Ishikawa (cell line): ENCODE measurements at regions not wholly inside any gene's neighbourhood (a gene's known extent, or its start where the extent isn't known, plus 50 kb on each side); places are given as distances from the start of the nearest gene placed in this dataset.

Source experiments
- CEBPB ChIP-seq: IDR thresholded peaks from 2 replicates; pipeline ENCODE4 v1.6.1; 2012
- CREB1 ChIP-seq: IDR thresholded peaks from 2 replicates; pipeline ENCODE4 v1.6.1; 2012; ENCODE audit warnings: low read depth
- EGR1 ChIP-seq: IDR thresholded peaks from 2 replicates; pipeline ENCODE4 v1.6.1; 2012
- EP300 ChIP-seq: IDR thresholded peaks from 2 replicates; pipeline ENCODE4 v1.6.1; 2012; ENCODE audit warnings: borderline replicate concordance
- FOXM1 ChIP-seq: IDR thresholded peaks from 2 replicates; pipeline ENCODE4 v1.6.1; 2012; ENCODE audit warnings: low read depth, borderline replicate concordance
- NFIC ChIP-seq: IDR thresholded peaks from 2 replicates; pipeline ENCODE4 v1.6.1; 2012
- RAD21 ChIP-seq: IDR thresholded peaks from 2 replicates; pipeline ENCODE4 v1.6.1; 2012; ENCODE audit warnings: low read depth
- TAF1 ChIP-seq: IDR thresholded peaks from 2 replicates; pipeline ENCODE4 v1.6.1; 2012; ENCODE audit warnings: low read depth, mild to moderate bottlenecking
- TCF12 ChIP-seq: IDR thresholded peaks from 2 replicates; pipeline ENCODE4 v1.6.1; 2012; ENCODE audit warnings: low read depth
- TEAD4 ChIP-seq: IDR thresholded peaks from 2 replicates; pipeline ENCODE4 v1.6.1; 2012
- YY1 ChIP-seq: IDR thresholded peaks from 2 replicates; pipeline ENCODE4 v1.6.1; 2012; ENCODE audit warnings: low read depth
- ZBTB7A ChIP-seq: IDR thresholded peaks from 2 replicates; pipeline ENCODE4 v1.6.1; 2012; ENCODE audit warnings: low read depth
- TF ChIP-seq, protein P1 (sequence below): IDR thresholded peaks from 2 replicates; pipeline ENCODE4 v1.6.1; 2012
- TF ChIP-seq, protein P2 (sequence below): IDR thresholded peaks from 2 replicates; pipeline ENCODE4 v1.6.1; 2012; ENCODE audit warnings: low read depth, mild to moderate bottlenecking
- TF ChIP-seq, protein P3 (sequence below): IDR thresholded peaks from 2 replicates; pipeline ENCODE4 v1.6.1; 2012

DNA sequence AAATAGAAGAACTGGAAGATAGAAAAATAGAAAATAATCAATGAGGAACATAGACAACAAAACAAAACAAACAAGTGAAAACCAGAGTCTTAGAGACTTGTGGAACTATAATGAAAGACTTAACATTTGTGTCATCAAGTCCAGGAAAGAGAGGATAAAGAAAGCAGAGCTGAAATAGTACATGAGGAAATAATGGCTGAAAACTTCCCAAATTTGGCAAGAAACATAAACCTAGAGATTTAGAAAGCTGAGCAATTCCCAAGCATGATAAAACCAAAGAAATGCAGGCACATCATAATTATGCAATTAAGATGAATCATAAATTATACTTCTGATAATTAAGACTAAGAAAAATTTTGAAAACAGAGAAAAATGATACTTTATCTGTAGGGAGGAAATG lies 614.5 kb downstream of the ETS1 start:
- no peak for TF ChIP-seq CEBPB
- TF ChIP-seq TAF1 = no peak
- no peak for TF ChIP-seq ZBTB7A
- no peak for TF ChIP-seq CREB1
- TF ChIP-seq NFIC = no peak
- no peak for TF ChIP-seq TEAD4

DNA sequence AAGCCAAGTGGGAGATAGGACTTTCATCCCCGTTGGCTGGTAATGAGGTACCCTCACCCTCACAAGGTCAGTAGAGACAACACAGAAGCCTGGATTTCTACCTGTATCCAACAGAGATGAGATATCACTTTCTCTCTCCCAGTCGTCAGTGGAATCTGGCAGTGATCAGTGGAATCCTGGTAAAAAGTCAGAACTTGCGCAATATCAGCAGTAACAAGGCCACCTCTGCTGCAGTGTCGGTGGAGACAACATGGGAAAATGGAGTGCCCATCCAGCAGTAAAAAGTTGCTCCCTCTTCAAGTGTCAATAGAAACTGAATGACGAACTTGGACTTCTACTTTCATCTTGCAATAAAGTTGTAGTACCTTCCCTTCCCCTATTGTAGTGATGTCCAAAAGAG lies 615.9 kb downstream of the ETS1 start:
- TF ChIP-seq FOXM1 = no peak
- no peak for TF ChIP-seq EP300
- no peak for TF ChIP-seq TCF12
- TF ChIP-seq, protein P1, sequence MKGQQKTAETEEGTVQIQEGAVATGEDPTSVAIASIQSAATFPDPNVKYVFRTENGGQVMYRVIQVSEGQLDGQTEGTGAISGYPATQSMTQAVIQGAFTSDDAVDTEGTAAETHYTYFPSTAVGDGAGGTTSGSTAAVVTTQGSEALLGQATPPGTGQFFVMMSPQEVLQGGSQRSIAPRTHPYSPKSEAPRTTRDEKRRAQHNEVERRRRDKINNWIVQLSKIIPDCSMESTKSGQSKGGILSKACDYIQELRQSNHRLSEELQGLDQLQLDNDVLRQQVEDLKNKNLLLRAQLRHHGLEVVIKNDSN = no peak
- peak; percentile 66 for TF ChIP-seq CEBPB
- TF ChIP-seq, protein P2, sequence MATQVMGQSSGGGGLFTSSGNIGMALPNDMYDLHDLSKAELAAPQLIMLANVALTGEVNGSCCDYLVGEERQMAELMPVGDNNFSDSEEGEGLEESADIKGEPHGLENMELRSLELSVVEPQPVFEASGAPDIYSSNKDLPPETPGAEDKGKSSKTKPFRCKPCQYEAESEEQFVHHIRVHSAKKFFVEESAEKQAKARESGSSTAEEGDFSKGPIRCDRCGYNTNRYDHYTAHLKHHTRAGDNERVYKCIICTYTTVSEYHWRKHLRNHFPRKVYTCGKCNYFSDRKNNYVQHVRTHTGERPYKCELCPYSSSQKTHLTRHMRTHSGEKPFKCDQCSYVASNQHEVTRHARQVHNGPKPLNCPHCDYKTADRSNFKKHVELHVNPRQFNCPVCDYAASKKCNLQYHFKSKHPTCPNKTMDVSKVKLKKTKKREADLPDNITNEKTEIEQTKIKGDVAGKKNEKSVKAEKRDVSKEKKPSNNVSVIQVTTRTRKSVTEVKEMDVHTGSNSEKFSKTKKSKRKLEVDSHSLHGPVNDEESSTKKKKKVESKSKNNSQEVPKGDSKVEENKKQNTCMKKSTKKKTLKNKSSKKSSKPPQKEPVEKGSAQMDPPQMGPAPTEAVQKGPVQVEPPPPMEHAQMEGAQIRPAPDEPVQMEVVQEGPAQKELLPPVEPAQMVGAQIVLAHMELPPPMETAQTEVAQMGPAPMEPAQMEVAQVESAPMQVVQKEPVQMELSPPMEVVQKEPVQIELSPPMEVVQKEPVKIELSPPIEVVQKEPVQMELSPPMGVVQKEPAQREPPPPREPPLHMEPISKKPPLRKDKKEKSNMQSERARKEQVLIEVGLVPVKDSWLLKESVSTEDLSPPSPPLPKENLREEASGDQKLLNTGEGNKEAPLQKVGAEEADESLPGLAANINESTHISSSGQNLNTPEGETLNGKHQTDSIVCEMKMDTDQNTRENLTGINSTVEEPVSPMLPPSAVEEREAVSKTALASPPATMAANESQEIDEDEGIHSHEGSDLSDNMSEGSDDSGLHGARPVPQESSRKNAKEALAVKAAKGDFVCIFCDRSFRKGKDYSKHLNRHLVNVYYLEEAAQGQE = no peak

DNA sequence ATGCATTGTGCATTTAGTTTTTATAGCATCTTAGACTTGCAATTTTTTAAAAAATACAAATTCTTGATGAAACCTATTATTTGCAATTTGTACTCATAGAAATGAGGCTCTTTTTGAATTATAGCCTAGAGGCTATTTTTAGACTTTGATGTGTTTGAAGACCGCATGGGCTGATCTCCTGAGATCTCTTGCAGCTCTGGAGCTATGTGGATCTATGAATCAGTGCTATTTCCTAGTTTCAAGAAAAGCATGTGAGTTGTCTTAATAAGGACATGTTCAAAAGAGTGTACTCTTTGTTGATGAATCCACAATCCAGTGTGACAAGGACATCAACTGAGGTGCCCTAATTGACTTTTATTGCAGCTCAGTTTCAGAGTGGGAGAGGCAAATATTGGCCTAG lies 620.5 kb downstream of the ETS1 start:
- TF ChIP-seq YY1 = no peak
- no peak for TF ChIP-seq EGR1
- TF ChIP-seq ZBTB7A = no peak

DNA sequence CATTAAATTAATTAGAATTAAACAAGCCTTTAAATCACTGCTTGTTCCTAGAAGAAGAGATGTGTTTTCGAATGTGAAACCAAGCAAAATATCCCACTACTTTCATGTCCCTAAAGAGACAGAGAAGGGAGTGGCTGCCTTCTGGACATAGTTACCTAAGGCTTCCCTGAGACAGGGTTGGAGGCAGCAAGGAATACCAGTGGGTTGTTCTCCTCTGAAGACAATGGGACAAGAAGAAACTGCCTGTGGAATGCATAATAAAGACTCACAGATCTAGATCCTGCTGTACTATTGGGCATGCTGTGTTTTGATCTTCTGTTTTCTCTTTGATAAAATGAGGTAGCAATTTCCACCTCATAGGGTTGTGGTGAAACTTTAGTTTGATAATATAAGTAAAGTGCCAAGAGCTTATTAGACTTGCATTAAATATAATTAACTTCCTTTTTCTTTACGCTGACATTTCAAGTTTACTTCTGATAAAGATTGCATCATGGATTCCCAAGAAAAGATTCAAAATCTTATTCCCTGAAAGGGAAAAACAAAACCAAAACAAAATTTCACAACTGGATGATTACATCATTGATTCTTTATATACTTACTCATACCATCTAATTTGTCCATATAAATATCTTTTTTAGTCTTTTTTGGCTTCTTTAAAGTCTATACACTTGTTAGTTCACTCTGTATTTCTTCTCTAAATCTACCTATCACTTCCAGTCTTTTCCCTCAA lies 621.3 kb downstream of the ETS1 start:
- TF ChIP-seq RAD21 (no peak), ZBTB7A (no peak), TAF1 (no peak), CEBPB (no peak), YY1 (no peak), NFIC (no peak), EGR1 (no peak), TCF12 (no peak), FOXM1 (no peak), CREB1 (no peak)
- TF ChIP-seq, protein P1 = no peak
- TF ChIP-seq, protein P2 = no peak
- TF ChIP-seq, protein P3, sequence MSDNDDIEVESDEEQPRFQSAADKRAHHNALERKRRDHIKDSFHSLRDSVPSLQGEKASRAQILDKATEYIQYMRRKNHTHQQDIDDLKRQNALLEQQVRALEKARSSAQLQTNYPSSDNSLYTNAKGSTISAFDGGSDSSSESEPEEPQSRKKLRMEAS = no peak

DNA sequence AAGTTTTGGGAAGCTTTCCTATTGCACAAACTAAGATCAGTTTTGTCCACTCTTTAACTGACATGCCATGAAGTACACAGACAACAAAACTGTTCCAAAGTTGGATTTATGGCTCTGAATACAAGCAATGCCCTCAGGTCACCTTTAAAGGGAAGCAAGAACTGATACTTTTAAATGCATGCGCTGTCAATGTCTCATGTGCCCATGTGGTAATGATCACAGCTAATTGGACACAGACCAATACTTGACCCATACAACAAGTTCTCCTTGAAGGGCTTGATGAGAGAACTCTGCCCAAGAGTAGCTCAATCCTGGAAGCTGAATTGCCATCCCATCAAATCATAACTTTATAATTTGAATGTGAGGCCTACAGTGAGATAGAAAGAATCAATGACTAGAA lies 624.9 kb downstream of the ETS1 start:
- no peak for TF ChIP-seq EP300
- no peak for TF ChIP-seq YY1
- TF ChIP-seq TCF12 = no peak
- no peak for TF ChIP-seq TEAD4
- no peak for TF ChIP-seq EGR1
- no peak for TF ChIP-seq CEBPB
- TF ChIP-seq RAD21 = no peak
- TF ChIP-seq, protein P1 = no peak
- no peak for TF ChIP-seq TAF1
- TF ChIP-seq NFIC = no peak
- no peak for TF ChIP-seq ZBTB7A

DNA sequence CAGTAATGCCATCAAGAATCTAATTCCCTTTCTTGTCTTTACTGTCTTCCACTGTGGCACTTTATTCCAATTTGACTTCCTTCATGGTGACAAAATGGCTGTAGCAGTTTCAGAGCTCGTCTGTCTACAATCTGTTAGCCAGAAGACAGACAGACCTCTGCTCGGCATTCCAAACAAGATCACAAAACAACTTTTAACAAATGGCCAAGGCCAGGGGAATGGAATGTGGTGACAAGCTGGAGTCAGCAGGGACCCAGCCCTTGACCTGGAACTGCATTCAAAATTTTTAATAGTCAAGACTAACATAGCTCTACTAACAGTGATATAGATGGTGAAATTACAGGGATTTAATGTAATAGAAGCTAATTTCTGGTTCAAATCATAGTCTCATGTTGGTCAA lies 637.2 kb downstream of the ETS1 start:
- TF ChIP-seq ZBTB7A = no peak
- TF ChIP-seq, protein P1 = no peak
- TF ChIP-seq CEBPB = no peak
- no peak for TF ChIP-seq FOXM1
- TF ChIP-seq CREB1 = no peak
- no peak for TF ChIP-seq TCF12
- TF ChIP-seq TAF1 = no peak
- TF ChIP-seq YY1 = no peak
- TF ChIP-seq, protein P2 = no peak
- TF ChIP-seq RAD21 = no peak
- TF ChIP-seq, protein P3 = no peak
- TF ChIP-seq EGR1 = no peak
